ENCODE measurements at regions not wholly inside any gene's neighbourhood (a gene's known extent, or its start where the extent isn't known, plus 50 kb on each side); places are given as distances from the start of the nearest gene placed in this dataset.
A peak's percentile ranks its signal among the peaks of the same experiment; 100 is the strongest.

- no peak overlapping the region for H3K4me3 ChIP-seq (ENCODE audit: low read depth, low read length)
- peak; percentile 27; the same call in 1 of the 2 replicates for TF ChIP-seq CTCF (IDR thresholded peaks at IDR 0.05; ENCODE audit: borderline replicate concordance, insufficient read depth, low read depth, low read length)
These were observed 160.1 kb upstream of the IL12A start for GRCh38 chr3:159828542-159828943.

DNA sequence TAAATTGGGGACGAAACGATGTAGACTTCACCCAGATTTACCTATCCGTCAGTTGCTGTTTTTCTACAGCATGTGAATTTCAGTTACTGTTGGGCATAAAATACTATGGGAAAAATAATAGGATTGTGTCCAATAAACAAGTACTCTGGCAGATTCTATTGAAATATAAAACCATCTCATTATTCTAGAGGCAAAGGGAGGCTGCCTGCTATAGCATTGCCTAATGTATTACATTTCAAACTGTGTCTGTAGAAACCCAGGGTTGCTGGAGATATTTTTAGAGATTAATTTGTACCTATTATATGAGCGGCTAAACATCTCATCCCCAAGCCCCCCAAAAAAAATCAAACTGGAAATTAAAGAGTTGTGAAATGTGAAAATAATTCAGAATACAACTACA, 159.6 kb upstream of the IL12A start:
- H3K4me3 ChIP-seq (ENCODE audit: low read depth, low read length) = no peak overlapping the region
- TF ChIP-seq CTCF (IDR thresholded peaks at IDR 0.05; ENCODE audit: borderline replicate concordance, insufficient read depth, low read depth, low read length) = no peak

GRCh38 chr3:159829539-159830227, 159.0 kb upstream of the IL12A start:
- TF ChIP-seq CTCF (IDR thresholded peaks at IDR 0.05; ENCODE audit: borderline replicate concordance, insufficient read depth, low read depth, low read length) = no peak
- H3K4me3 ChIP-seq (ENCODE audit: low read depth, low read length) = no peak overlapping the region

- no peak for TF ChIP-seq CTCF (IDR thresholded peaks at IDR 0.05; ENCODE audit: borderline replicate concordance, insufficient read depth, low read depth, low read length)
These were observed 158.0 kb upstream of the IL12A start for GRCh38 chr3:159830523-159831154.

GRCh38 chr3:159831466-159831865, 157.2 kb upstream of the IL12A start:
- TF ChIP-seq CTCF (IDR thresholded peaks at IDR 0.05; ENCODE audit: borderline replicate concordance, insufficient read depth, low read depth, low read length) = no peak
- no peak overlapping the region for H3K4me3 ChIP-seq (ENCODE audit: low read depth, low read length)

More at GRCh38 chr3:159830523-159831154, 158.0 kb upstream of the IL12A start:
- no peak overlapping the region for H3K4me3 ChIP-seq (ENCODE audit: low read depth, low read length)

DNA sequence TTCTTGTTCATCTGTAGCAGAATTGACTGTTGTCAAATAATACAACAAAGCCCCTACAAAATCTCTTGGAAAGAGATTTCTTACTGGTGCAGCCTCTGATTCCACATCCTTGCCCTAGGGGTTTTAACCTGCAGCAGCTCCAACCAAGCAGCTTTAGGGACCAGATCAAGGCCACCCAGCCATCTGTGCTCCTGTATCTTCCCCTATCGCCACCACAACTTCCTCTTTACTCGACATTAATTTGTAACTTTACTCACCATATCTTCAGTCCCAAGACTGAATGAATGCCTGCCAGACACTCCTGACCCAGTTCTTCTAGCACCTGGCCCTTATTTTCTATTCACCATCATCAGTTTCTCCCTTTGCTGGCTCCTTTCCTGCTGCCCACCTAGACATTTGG, 156.6 kb upstream of the IL12A start:
- TF ChIP-seq CTCF (IDR thresholded peaks at IDR 0.05; ENCODE audit: borderline replicate concordance, insufficient read depth, low read depth, low read length) = no peak
- no peak overlapping the region for H3K4me3 ChIP-seq (ENCODE audit: low read depth, low read length)

- no peak for TF ChIP-seq CTCF (IDR thresholded peaks at IDR 0.05; ENCODE audit: borderline replicate concordance, insufficient read depth, low read depth, low read length)
- H3K4me3 ChIP-seq (ENCODE audit: low read depth, low read length) = no peak overlapping the region
These were observed 153.5 kb upstream of the IL12A start for GRCh38 chr3:159835126-159835525.
